Keratinocyte (primary cell): ENCODE measurements at regions not wholly inside any gene's neighbourhood (a gene's known extent, or its start where the extent isn't known, plus 50 kb on each side); places are given as distances from the start of the nearest gene placed in this dataset.

Source experiments
- DNase-seq: peaks from one replicate; pipeline ENCODE4 v3.0.0-alpha.2; 2011; ENCODE audit warnings: low read depth, missing footprints, low spot score
- FAIRE-seq: peaks from 2 replicates; lab custom pipeline; 2011; peaks lifted over from hg19 to GRCh38; lab: Jason Lieb, UNC
- H2AFZ ChIP-seq: 2 replicates; pipeline ENCODE4 v1.6.0; 2012; ENCODE audit warnings: low read length, control low read depth, inconsistent platforms; ENCODE audit not compliant: control insufficient read depth
- H3K27ac ChIP-seq: 2 replicates; pipeline ENCODE4 v1.5.1; 2011; ENCODE audit warnings: low read length; ENCODE audit not compliant: control insufficient read depth, insufficient read depth
- H3K27me3 ChIP-seq: 3 replicates; pipeline ENCODE4 v1.6.0; 2011; ENCODE audit warnings: low read length; ENCODE audit not compliant: control insufficient read depth, insufficient read depth; ENCODE audit errors: extremely low read depth
- H3K36me3 ChIP-seq, 2 experiments: 2 replicates in 1 of 2; 3 replicates in 1 of 2; pipeline ENCODE4 v1.5.1; 2011; ENCODE audit warnings: low read length in 2 of 2, mild to moderate bottlenecking in 1 of 2; ENCODE audit not compliant: control insufficient read depth in 2 of 2, insufficient read depth in 2 of 2; ENCODE audit errors: extremely low read depth in 1 of 2
- H3K4me1 ChIP-seq: 3 replicates; pipeline ENCODE4 v1.5.1; 2011; ENCODE audit warnings: low read length; ENCODE audit not compliant: control insufficient read depth, insufficient read depth; ENCODE audit errors: extremely low read depth
- H3K4me2 ChIP-seq: 3 replicates; pipeline ENCODE4 v1.6.0; 2011; ENCODE audit warnings: low read depth, low read length; ENCODE audit not compliant: control insufficient read depth, insufficient read depth; ENCODE audit errors: extremely low read depth
- H3K4me3 ChIP-seq, 3 experiments: fragments of 200-600 bp in 1 of 3; sonication (generic) in 1 of 3; 2 replicates in 2 of 3; 3 replicates in 1 of 3; pipeline ENCODE4 v1.5.1; 2011 to 2016; ENCODE audit warnings: low read length in 3 of 3, mild to moderate bottlenecking in 3 of 3, control low read depth in 2 of 3, inconsistent platforms in 1 of 3, low read depth in 1 of 3, mixed read lengths in 1 of 3, mixed run types in 1 of 3, moderate library complexity in 1 of 3; ENCODE audit not compliant: control insufficient read depth in 2 of 3, insufficient read depth in 2 of 3; ENCODE audit errors: extremely low read depth in 1 of 3
- H3K79me2 ChIP-seq: 2 replicates; pipeline ENCODE4 v1.6.0; 2012; ENCODE audit warnings: low read length; ENCODE audit not compliant: control insufficient read depth, insufficient read depth
- H3K9ac ChIP-seq: 3 replicates; pipeline ENCODE4 v1.6.0; 2011; ENCODE audit warnings: low read length; ENCODE audit not compliant: control insufficient read depth, insufficient read depth; ENCODE audit errors: extremely low read depth
- H3K9me1 ChIP-seq: 3 replicates; pipeline ENCODE4 v1.6.0; 2011; ENCODE audit warnings: low read length; ENCODE audit not compliant: control insufficient read depth, insufficient read depth; ENCODE audit errors: extremely low read depth
- H3K9me3 ChIP-seq: 2 replicates; pipeline ENCODE4 v1.5.1; 2012; ENCODE audit warnings: low read depth, low read length; ENCODE audit not compliant: control insufficient read depth
- H4K20me1 ChIP-seq: 3 replicates; pipeline ENCODE4 v1.6.0; 2011; ENCODE audit warnings: low read length; ENCODE audit not compliant: control insufficient read depth, insufficient read depth; ENCODE audit errors: extremely low read depth
- EZH2 ChIP-seq: IDR thresholded peaks from one replicate; pipeline ENCODE4 v1.6.1; 2012; ENCODE audit warnings: inconsistent platforms, mild to moderate bottlenecking, low read length, moderate library complexity
- dilution Hi-C: fragments of 300-500 bp; cut with MboI; formaldehyde crosslinking; loops from one replicate; pipeline ENCODE4 v1.7.0; 2020; ENCODE audit warnings: low sequenced_read_pairs; ENCODE audit not compliant: extremely low pct_ligation_motif_present
- TF ChIP-seq, protein P1 (sequence below), 3 experiments: IDR thresholded peaks in 1 of 3; conservative IDR thresholded peaks in 1 of 3; optimal IDR thresholded peaks in 1 of 3; 2 replicates in 2 of 3; 3 replicates in 1 of 3; pipeline versions ENCODE3 to v1.5.1; 2011; ENCODE audit warnings: low read length in 3 of 3, mild to moderate bottlenecking in 3 of 3, moderate library complexity in 2 of 3, control low read depth in 1 of 3, inconsistent platforms in 1 of 3; ENCODE audit not compliant: insufficient read depth in 2 of 3; ENCODE audit errors: extremely low read depth in 1 of 3

GRCh38 chr16:87025676-87026075 is 291.5 kb downstream of the C16orf95 start:
- H3K36me3 ChIP-seq: no peaks in the 10 kb centered on the region
- no peaks in the 10 kb centered on the region for H3K4me1 ChIP-seq
- no peak overlapping the region for H3K9ac ChIP-seq
- TF ChIP-seq EZH2: no peak
- TF ChIP-seq, protein P1, sequence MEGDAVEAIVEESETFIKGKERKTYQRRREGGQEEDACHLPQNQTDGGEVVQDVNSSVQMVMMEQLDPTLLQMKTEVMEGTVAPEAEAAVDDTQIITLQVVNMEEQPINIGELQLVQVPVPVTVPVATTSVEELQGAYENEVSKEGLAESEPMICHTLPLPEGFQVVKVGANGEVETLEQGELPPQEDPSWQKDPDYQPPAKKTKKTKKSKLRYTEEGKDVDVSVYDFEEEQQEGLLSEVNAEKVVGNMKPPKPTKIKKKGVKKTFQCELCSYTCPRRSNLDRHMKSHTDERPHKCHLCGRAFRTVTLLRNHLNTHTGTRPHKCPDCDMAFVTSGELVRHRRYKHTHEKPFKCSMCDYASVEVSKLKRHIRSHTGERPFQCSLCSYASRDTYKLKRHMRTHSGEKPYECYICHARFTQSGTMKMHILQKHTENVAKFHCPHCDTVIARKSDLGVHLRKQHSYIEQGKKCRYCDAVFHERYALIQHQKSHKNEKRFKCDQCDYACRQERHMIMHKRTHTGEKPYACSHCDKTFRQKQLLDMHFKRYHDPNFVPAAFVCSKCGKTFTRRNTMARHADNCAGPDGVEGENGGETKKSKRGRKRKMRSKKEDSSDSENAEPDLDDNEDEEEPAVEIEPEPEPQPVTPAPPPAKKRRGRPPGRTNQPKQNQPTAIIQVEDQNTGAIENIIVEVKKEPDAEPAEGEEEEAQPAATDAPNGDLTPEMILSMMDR (optimal IDR thresholded peaks at IDR 0.05 in 1 of 3, IDR thresholded peaks at IDR 0.05 in 1 of 3, conservative IDR thresholded peaks at IDR 0.05 in 1 of 3; ENCODE audit: extremely low read depth in 1 of 3, insufficient read depth in 2 of 3, low read length in 3 of 3): no peak
- no peak overlapping the region for H3K27ac ChIP-seq
- dilution Hi-C loops: no loop called here
- DNase-seq (no peak), FAIRE-seq (no peak)
- H4K20me1 ChIP-seq: no peaks in the 10 kb centered on the region
- H3K9me1 ChIP-seq: no peaks in the 10 kb centered on the region
- H3K9me3 ChIP-seq: no peaks in the 10 kb centered on the region
- H3K4me2 ChIP-seq: no peak overlapping the region
- no peak overlapping the region for H2AFZ ChIP-seq
- no peaks in the 10 kb centered on the region for H3K27me3 ChIP-seq
- H3K79me2 ChIP-seq: no peaks in the 10 kb centered on the region
- H3K4me3 ChIP-seq: no peak overlapping the region

- Histone ChIP-seq H3K9me3 (no peaks in the 10 kb centered on the region), H3K4me3 (no peak overlapping the region), H3K36me3 (no peaks in the 10 kb centered on the region), H3K79me2 (no peaks in the 10 kb centered on the region), H2AFZ (no peak overlapping the region), H3K4me1 (no peaks in the 10 kb centered on the region), H3K4me2 (no peak overlapping the region), H3K27ac (no peak overlapping the region), H3K9ac (no peak overlapping the region), H3K27me3 (no peaks in the 10 kb centered on the region), H4K20me1 (no peaks in the 10 kb centered on the region), H3K9me1 (no peaks in the 10 kb centered on the region)
- dilution Hi-C loops: no loop called here
- FAIRE-seq: no peak
- no peak for DNase-seq
- TF ChIP-seq, protein P1 (optimal IDR thresholded peaks at IDR 0.05 in 1 of 3, IDR thresholded peaks at IDR 0.05 in 1 of 3, conservative IDR thresholded peaks at IDR 0.05 in 1 of 3; ENCODE audit: extremely low read depth in 1 of 3, insufficient read depth in 2 of 3, low read length in 3 of 3): no peak
- no peak for TF ChIP-seq EZH2
These were observed 290.1 kb downstream of the C16orf95 start for GRCh38 chr16:87027056-87027616.
